DND-41 (cell line): ENCODE measurements at regions not wholly inside any gene's neighbourhood (a gene's known extent, or its start where the extent isn't known, plus 50 kb on each side); places are given as distances from the start of the nearest gene placed in this dataset.

ENCODE experiments used
- ATAC-seq: fragments of 200-7000 bp; cut with Tn5 transposase; 3 replicates; pipeline ENCODE4 v1.9.1; 2021; ENCODE audit warnings: low read depth; ENCODE audit not compliant: insufficient read depth
- DNase-seq: peaks from one replicate; pipeline ENCODE4 v3.0.0-alpha.2; 2020
- H2AFZ ChIP-seq: 2 replicates; pipeline ENCODE4 v1.6.0; 2012; ENCODE audit warnings: low read depth, low read length
- H3K27ac ChIP-seq: 2 replicates; pipeline ENCODE4 v1.5.1; 2012; ENCODE audit warnings: low read length, inconsistent platforms
- H3K27me3 ChIP-seq: fragments of 200-600 bp; sonication (generic); 2 replicates; pipeline ENCODE4 v1.6.0; 2012; ENCODE audit warnings: low read length, mild to moderate bottlenecking, inconsistent platforms; ENCODE audit not compliant: insufficient read depth, poor library complexity
- H3K36me3 ChIP-seq: 2 replicates; pipeline ENCODE4 v1.5.1; 2012; ENCODE audit warnings: low read length, inconsistent platforms; ENCODE audit not compliant: insufficient read depth
- H3K4me1 ChIP-seq: 2 replicates; pipeline ENCODE4 v1.5.1; 2012; ENCODE audit warnings: mild to moderate bottlenecking, low read length; ENCODE audit not compliant: insufficient read depth
- H3K4me2 ChIP-seq: 2 replicates; pipeline ENCODE4 v1.6.0; 2012; ENCODE audit warnings: mild to moderate bottlenecking, moderate library complexity, low read length, inconsistent platforms; ENCODE audit not compliant: insufficient read depth
- H3K4me3 ChIP-seq, 2 experiments: fragments of 200-600 bp in 1 of 2; shearing (Covaris generic) in 1 of 2; 2 replicates each; pipeline ENCODE4 v1.5.1; 2012 to 2016; ENCODE audit warnings: inconsistent platforms in 2 of 2, low read length in 2 of 2, mild to moderate bottlenecking in 2 of 2, low read depth in 1 of 2, moderate library complexity in 1 of 2
- H3K79me2 ChIP-seq: 2 replicates; pipeline ENCODE4 v1.6.0; 2012; ENCODE audit warnings: low read length, inconsistent platforms; ENCODE audit not compliant: insufficient read depth
- H3K9ac ChIP-seq: 2 replicates; pipeline ENCODE4 v1.6.0; 2012; ENCODE audit warnings: low read depth, mild to moderate bottlenecking, inconsistent platforms, low read length, moderate library complexity
- H3K9me3 ChIP-seq: 2 replicates; pipeline ENCODE4 v1.5.1; 2012; ENCODE audit warnings: low read length, moderate library complexity, mild to moderate bottlenecking, inconsistent platforms; ENCODE audit not compliant: insufficient read depth, severe bottlenecking
- H4K20me1 ChIP-seq: 2 replicates; pipeline ENCODE4 v1.6.0; 2012; ENCODE audit warnings: low read length; ENCODE audit not compliant: insufficient read depth
- CTCF ChIP-seq: IDR thresholded peaks from 2 replicates; pipeline ENCODE4 v1.5.1; 2012; ENCODE audit warnings: borderline replicate concordance, low read length, moderate library complexity, mild to moderate bottlenecking; ENCODE audit not compliant: poor library complexity, severe bottlenecking; ENCODE audit errors: extremely low read depth
- EZH2 ChIP-seq: IDR thresholded peaks from 3 replicates; pipeline ENCODE4 v1.6.1; 2012; ENCODE audit warnings: borderline replicate concordance, low read depth, mild to moderate bottlenecking, moderate library complexity, low read length, inconsistent platforms; ENCODE audit not compliant: severe bottlenecking

- H3K4me1 ChIP-seq: peaks cover 13% of the 10 kb centered on the region
- H3K4me2 ChIP-seq: no peak overlapping the region
- H3K9me3 ChIP-seq: no peaks in the 10 kb centered on the region
- H3K79me2 ChIP-seq: no peaks in the 10 kb centered on the region
- no peak overlapping the region for H3K4me3 ChIP-seq
- no peaks in the 10 kb centered on the region for H4K20me1 ChIP-seq
- H2AFZ ChIP-seq: no peak overlapping the region
- ATAC-seq (no peak), DNase-seq (no peak)
- no peak overlapping the region for H3K9ac ChIP-seq
- no peak overlapping the region for H3K27ac ChIP-seq
- no peaks in the 10 kb centered on the region for H3K36me3 ChIP-seq
- TF ChIP-seq EZH2 (no peak), CTCF (no peak)
- no peaks in the 10 kb centered on the region for H3K27me3 ChIP-seq
Measured at GRCh38 chr19:30226464-30227011, 145.6 kb upstream of the ZNF536 start.

GRCh38 chr19:30227012-30227621 is 145.1 kb upstream of the ZNF536 start:
- Histone ChIP-seq H3K4me1 (peaks cover 14% of the 10 kb centered on the region), H3K4me3 (no peak overlapping the region), H3K9me3 (no peaks in the 10 kb centered on the region), H4K20me1 (no peaks in the 10 kb centered on the region), H3K4me2 (no peak overlapping the region), H2AFZ (no peak overlapping the region), H3K79me2 (no peaks in the 10 kb centered on the region), H3K27ac (no peak overlapping the region), H3K36me3 (no peaks in the 10 kb centered on the region), H3K9ac (no peak overlapping the region), H3K27me3 (no peaks in the 10 kb centered on the region)
- ATAC-seq: no peak
- no peak for TF ChIP-seq EZH2
- TF ChIP-seq CTCF: no peak
- no peak for DNase-seq

- no peak overlapping the region for H3K4me3 ChIP-seq
- H3K4me2 ChIP-seq: no peak overlapping the region
- ATAC-seq: no peak
- H3K36me3 ChIP-seq: no peaks in the 10 kb centered on the region
- no peak overlapping the region for H3K9ac ChIP-seq
- no peaks in the 10 kb centered on the region for H3K79me2 ChIP-seq
- H3K27ac ChIP-seq: no peak overlapping the region
- H3K27me3 ChIP-seq: no peaks in the 10 kb centered on the region
- no peaks in the 10 kb centered on the region for H3K9me3 ChIP-seq
- H4K20me1 ChIP-seq: no peaks in the 10 kb centered on the region
- no peak overlapping the region for H2AFZ ChIP-seq
- TF ChIP-seq EZH2 (no peak), CTCF (no peak)
- no peak for DNase-seq
- peaks cover 14% of the 10 kb centered on the region for H3K4me1 ChIP-seq
Measured at GRCh38 chr19:30227661-30228112, 144.5 kb upstream of the ZNF536 start.
